GM19467 (cell line): ENCODE measurements at regions not wholly inside any gene's neighbourhood (a gene's known extent, or its start where the extent isn't known, plus 50 kb on each side); places are given as distances from the start of the nearest gene placed in this dataset.
"Not testable (repeated sequence)": the region's sequence is repeated elsewhere in the genome, so short reads cannot be mapped to it uniquely, and the experiment has no call there.

Experiments used
- ATAC-seq: cut with Tn5 transposase; IDR thresholded peaks from one replicate; pipeline ENCODE4 v1.9.1; 2021; ENCODE audit warnings: mild to moderate bottlenecking, moderate library complexity; ENCODE audit not compliant: unreplicated experiment

- ATAC-seq: no peak
Observed at GRCh38 chr1:70812442-70813109, 235.0 kb downstream of the PTGER3 start.

GRCh38 chr1:70818401-70818800, 229.2 kb downstream of the PTGER3 start:
- ATAC-seq: no peak

- ATAC-seq: no peak
Observed at GRCh38 chr1:70819231-70819630, 228.4 kb downstream of the PTGER3 start.

- ATAC-seq: no peak
Observed at GRCh38 chr1:70819785-70820184, 227.8 kb downstream of the PTGER3 start.

DNA sequence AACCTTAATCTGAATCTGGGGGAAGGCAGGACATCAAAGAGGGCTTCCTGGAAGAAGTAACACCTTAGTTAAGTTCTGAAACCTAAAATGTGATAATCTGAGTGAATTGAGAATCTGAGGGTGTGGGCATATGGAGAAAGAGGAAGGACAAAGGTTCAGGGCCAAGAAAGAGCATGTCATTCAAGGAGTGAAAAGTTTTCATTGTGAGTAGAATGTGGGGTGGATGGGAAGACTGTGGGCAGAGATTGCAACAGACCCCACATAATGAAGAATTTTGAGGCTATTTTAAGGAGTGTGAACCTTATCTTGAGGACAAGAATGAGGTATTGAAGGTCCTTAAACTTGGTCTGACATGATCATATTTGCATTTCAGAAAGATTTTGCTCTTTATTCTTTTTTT, 227.2 kb downstream of the PTGER3 start:
- ATAC-seq: no peak

DNA sequence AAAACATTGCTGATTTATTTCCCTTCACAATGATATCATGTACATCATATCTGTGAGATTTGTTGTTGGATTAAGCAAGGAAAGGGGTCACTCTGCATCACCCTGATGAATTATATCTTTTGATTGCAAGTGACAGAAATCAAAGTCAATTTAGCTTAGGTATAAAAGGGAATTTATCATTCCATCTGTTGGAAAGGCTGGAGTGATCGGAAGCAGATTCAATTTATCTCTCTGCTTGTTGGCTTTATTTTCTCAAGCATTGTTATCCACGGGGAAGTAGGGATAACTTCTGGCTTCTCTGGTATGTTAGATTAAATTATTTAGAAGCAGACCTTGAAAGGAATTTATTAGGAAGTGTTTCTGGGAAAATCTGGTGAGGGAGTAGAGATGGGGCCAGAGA, 226.6 kb downstream of the PTGER3 start:
- no peak for ATAC-seq

DNA sequence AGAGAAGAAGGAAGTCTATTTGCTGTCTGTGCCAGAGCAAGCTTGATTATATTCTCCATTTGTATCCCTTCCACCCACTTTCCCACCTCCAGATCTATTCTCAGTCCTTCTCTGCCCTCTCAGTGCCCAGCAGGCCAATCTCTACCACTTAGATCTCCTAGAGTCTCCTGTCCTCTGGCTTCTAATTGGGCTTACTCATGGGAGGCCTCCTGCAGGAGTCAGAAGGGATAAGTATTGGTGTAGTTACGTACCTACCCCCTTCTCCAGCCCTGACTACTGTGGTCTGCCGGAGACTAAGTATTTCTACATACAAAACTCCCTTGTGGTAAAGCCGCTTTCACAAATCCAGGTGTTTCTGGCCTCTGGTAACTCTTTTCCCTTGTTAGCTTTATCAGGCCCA, 221.2 kb downstream of the PTGER3 start:
- no peak for ATAC-seq

DNA sequence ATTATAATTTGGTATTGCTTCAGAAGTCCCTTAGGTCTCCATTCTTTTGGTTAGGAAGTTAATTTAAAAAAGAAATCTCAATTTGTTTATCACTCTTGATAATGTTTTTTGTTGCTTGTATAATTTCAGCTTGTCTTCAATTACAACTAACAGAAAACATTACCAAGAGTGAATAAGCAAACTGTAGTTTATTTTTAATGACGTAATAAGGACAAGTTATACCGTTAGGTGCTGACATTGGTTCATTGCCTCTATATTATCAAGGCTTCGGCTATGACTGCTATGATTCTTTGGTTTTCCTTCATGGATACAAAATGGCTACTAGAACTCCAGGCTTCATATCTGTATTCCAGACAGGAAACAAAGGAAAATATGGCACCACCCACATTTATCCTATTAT, 220.6 kb downstream of the PTGER3 start:
- ATAC-seq: no peak

GRCh38 chr1:70828177-70828576, 219.4 kb downstream of the PTGER3 start:
- no peak for ATAC-seq

- not testable (repeated sequence) for ATAC-seq
Observed at GRCh38 chr1:70834365-70834764, 213.3 kb downstream of the PTGER3 start.

DNA sequence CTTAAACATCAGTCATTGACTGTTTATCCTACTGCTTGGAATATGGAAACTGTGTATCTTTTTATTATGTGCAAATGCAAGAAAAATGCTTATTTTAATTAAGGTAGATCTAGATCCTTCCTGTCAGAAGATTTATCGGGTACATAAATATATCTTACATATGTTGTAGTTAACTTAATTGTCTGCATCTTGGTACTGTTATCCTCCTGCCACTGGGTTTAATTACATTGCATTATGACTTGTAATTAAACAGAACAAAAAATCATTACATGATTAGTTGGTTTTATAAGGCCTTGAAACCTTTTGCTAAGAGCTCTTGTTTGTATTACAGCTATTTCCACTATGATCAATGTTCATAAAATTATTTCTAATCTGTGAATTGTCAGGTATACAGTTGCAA, 211.2 kb downstream of the PTGER3 start:
- ATAC-seq: no peak

GRCh38 chr1:70840260-70840953, 207.2 kb downstream of the PTGER3 start:
- ATAC-seq: no peak

DNA sequence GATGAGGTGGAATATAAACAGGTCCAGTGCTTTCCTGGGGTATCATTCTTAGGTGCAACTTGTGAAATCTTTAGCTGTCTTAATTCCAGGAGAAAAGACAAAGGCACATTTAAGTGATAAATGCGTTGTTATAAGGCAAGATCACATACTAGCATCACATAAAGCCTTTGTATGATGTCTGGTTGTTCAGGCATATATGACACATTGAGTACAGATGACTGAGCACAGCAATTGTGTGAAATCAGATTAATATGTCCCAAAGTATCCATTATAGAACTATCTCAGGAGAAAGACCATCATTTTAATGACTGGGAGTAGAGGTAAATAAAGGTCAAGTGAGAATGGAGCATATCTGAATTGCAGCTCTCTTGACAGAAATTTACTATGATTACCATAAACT, 205.1 kb downstream of the PTGER3 start:
- no peak for ATAC-seq

- ATAC-seq: no peak
Observed at GRCh38 chr1:70843452-70843851, 204.2 kb downstream of the PTGER3 start.

GRCh38 chr1:70847013-70847412, 200.6 kb downstream of the PTGER3 start:
- ATAC-seq: no peak

DNA sequence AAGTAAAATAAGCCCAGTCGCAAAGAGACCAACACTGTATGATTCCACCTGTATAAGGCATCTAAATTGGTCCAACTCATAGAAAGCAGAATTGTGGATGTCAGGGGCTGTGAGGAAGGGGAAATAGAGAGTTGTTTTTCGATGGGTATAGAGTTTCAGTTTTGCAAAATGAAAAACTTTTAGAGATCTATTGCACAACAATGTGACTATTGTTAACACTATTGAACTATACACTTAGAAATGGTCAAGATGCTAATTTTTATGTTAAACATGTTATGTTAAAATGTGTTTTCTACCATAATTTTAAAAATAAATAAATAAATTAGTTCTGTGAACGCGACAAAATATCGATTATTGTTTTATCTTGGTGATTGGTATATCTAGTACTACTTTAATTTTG, 192.4 kb downstream of the PTGER3 start:
- ATAC-seq: no peak

DNA sequence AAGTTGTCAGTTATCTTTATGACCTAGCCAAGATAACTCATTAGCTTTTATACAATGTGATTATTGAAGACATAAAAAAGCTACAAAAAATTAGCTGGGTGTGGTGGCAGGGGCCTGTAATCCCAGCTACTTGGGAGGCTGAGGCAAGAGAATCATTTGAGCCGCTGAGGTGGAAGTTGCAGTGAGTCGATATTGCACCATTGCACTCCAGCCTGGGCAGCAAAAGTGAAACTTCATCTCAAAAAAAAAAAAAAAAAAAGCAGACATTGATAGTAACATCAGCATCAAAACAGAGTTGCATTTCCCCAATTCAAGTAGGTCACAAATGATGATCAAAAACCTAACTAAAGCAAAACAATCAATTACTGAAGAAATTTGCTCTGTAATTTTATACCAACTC, 191.4 kb downstream of the PTGER3 start:
- ATAC-seq: no peak

GRCh38 chr1:70863239-70863638, 184.4 kb downstream of the PTGER3 start:
- no peak for ATAC-seq

DNA sequence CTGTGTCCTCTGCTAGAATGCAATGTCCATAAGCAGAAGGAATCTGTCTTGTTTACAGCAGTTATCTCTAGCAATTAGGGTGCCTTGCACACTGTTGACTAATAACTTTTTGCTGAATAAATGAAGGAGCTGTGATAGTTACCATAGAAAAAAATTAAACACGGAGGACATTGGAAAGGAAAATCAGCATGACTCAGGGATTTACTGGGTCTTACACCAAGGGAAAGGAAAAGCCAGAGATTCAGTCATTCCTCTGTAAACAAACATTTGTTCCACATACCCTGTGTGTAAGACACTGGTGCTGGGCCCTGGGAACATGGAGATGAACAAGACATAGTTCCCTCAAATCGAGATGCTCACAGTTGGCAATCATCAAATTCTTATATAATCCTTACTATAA, 183.3 kb downstream of the PTGER3 start:
- ATAC-seq: no peak

- no peak for ATAC-seq
Observed at GRCh38 chr1:70866542-70867264, 180.9 kb downstream of the PTGER3 start.

GRCh38 chr1:70871790-70872189, 175.8 kb downstream of the PTGER3 start:
- ATAC-seq: no peak

DNA sequence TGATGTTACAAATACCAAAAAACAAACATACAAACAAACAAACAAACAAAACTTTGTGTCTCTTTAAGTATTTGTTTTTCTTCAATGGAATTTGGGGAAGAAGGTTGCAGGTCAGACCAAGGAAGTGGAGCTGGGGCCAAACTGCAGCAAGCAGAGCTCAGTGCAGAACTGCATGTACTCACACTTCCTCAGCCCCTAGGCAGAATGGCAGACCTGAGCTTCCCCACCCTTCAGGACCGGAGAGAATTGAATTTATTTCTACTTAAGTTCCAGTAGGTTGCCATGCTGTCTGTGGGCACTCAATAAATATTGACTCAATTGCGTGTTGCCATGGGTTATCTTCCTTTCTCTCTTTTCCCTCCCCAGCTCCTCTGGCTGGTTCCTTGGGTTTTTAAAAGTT, 173.6 kb downstream of the PTGER3 start:
- no peak for ATAC-seq
